Vagina (tissue), 2 donors: ENCODE measurements at regions not wholly inside any gene's neighbourhood (a gene's known extent, or its start where the extent isn't known, plus 50 kb on each side); places are given as distances from the start of the nearest gene placed in this dataset.

Experiments used
- CTCF ChIP-seq, 3 experiments: fragments of 450-650 bp in 2 of 3; fragments of 200-600 bp in 1 of 3; sonication (generic) in 1 of 3; IDR thresholded peaks; one replicate each; pipeline ENCODE4 v1.5.1; 2017 to 2019; ENCODE audit warnings: antibody characterized with exemption in 3 of 3, mild to moderate bottlenecking in 2 of 3, moderate library complexity in 2 of 3
- POLR2A ChIP-seq, 2 donors: fragments of 450-650 bp; IDR thresholded peaks; one replicate each; pipeline ENCODE4 v1.6.1; 2017; ENCODE audit warnings: antibody characterized with exemption in 2 of 2, mild to moderate bottlenecking in 2 of 2, moderate library complexity in 2 of 2

- TF ChIP-seq CTCF (IDR thresholded peaks at IDR 0.05) = no peak
- no peak for TF ChIP-seq POLR2A (IDR thresholded peaks at IDR 0.05)
These were observed 989.3 kb upstream of the NOVA1 start for GRCh38 chr14:27587103-27587502.
